H1 (cell line): ENCODE measurements at regions not wholly inside any gene's neighbourhood (a gene's known extent, or its start where the extent isn't known, plus 50 kb on each side); places are given as distances from the start of the nearest gene placed in this dataset.
A peak's percentile ranks its signal among the peaks of the same experiment; 100 is the strongest.

Experiments used
- CTCF ChIA-PET: fragments of 300-600 bp; sonication (Branson Sonifier 250); formaldehyde crosslinking; loops from one replicate; lab custom pipeline; 2021; ENCODE audit not compliant: partially characterized antibody; lab: Charles Lee
- POLR2A ChIA-PET: fragments of 300-600 bp; sonication (Branson Sonifier 250); formaldehyde crosslinking; loops from one replicate; lab custom pipeline; 2021; ENCODE audit warnings: inconsistent platforms; ENCODE audit not compliant: partially characterized antibody; lab: Charles Lee
- DNase-seq, 2 experiments: peaks; one replicate each; pipeline versions ENCODE4 v3.0.0 to v3.0.0-alpha.2; 2010 to 2022; ENCODE audit warnings: low spot score in 2 of 2, low read depth in 1 of 2, mixed read lengths in 1 of 2
- FAIRE-seq: peaks from 2 replicates; lab custom pipeline; 2011; peaks lifted over from hg19 to GRCh38; lab: Jason Lieb, UNC
- H2AFZ ChIP-seq: 2 replicates; pipeline ENCODE4 v1.8.1; 2012; ENCODE audit warnings: low read length, inconsistent platforms
- H2AK5ac ChIP-seq: 2 replicates; pipeline ENCODE4 v1.6.1; 2013; ENCODE audit warnings: low read depth, low read length
- H2BK120ac ChIP-seq: replicated peaks from 2 replicates; pipeline ENCODE3; 2013; ENCODE audit warnings: low read depth, low read length, inconsistent platforms
- H2BK12ac ChIP-seq: 2 replicates; pipeline ENCODE4 v1.6.1; 2013; ENCODE audit warnings: low read depth, low read length
- H2BK15ac ChIP-seq: 2 replicates; pipeline ENCODE4 v1.6.1; 2013; ENCODE audit warnings: low read length
- H2BK20ac ChIP-seq: 2 replicates; pipeline ENCODE4 v1.6.1; 2013; ENCODE audit warnings: low read length
- H2BK5ac ChIP-seq: 2 replicates; pipeline ENCODE4 v1.6.1; 2013; ENCODE audit warnings: low read depth, low read length
- H3K14ac ChIP-seq: 2 replicates; pipeline ENCODE4 v1.6.1; 2013; ENCODE audit warnings: inconsistent platforms; ENCODE audit not compliant: insufficient read length
- H3K18ac ChIP-seq: 2 replicates; pipeline ENCODE4 v1.6.1; 2013; ENCODE audit warnings: low read length; ENCODE audit errors: extremely low read depth
- H3K23ac ChIP-seq: 2 replicates; pipeline ENCODE4 v1.6.1; 2013; ENCODE audit warnings: inconsistent platforms; ENCODE audit not compliant: insufficient read length
- H3K23me2 ChIP-seq: 2 replicates; pipeline ENCODE4 v1.6.1; 2013; ENCODE audit warnings: low read depth, low read length
- H3K27ac ChIP-seq: 2 replicates; pipeline ENCODE4 v1.6.1; 2011; ENCODE audit warnings: low read depth, low read length, inconsistent platforms
- H3K27me3 ChIP-seq, 4 experiments: replicated peaks in 1 of 4; 1 replicate in 1 of 4; 2 replicates in 3 of 4; pipeline versions ENCODE4 v1.6.1 to v1.8.1; 2011 to 2013; ENCODE audit warnings: low read length in 3 of 4, mild to moderate bottlenecking in 3 of 4, inconsistent platforms in 2 of 4, mixed read lengths in 2 of 4, moderate library complexity in 1 of 4; ENCODE audit not compliant: control insufficient read depth in 3 of 4, insufficient read depth in 3 of 4; ENCODE audit errors: extremely low read depth in 1 of 4
- H3K36me3 ChIP-seq, 4 experiments: 2 replicates each; pipeline versions ENCODE4 v1.6.1 to v1.8.1; 2011 to 2013; ENCODE audit warnings: mild to moderate bottlenecking in 4 of 4, low read length in 3 of 4, moderate library complexity in 2 of 4, control low read depth in 1 of 4, inconsistent platforms in 1 of 4; ENCODE audit not compliant: insufficient read depth in 4 of 4, control insufficient read depth in 2 of 4
- H3K4ac ChIP-seq: replicated peaks from 2 replicates; pipeline ENCODE3; 2013; ENCODE audit warnings: low read length, low read depth, mixed read lengths, inconsistent platforms; ENCODE audit not compliant: insufficient read length
- H3K4me1 ChIP-seq, 4 experiments: replicated peaks in 1 of 4; 1 replicate in 1 of 4; 2 replicates in 3 of 4; pipeline versions ENCODE4 v1.6.1 to v1.8.1; 2011 to 2013; ENCODE audit warnings: low read length in 3 of 4, inconsistent platforms in 2 of 4, mixed read lengths in 1 of 4; ENCODE audit not compliant: insufficient read depth in 4 of 4, control insufficient read depth in 3 of 4
- H3K4me2 ChIP-seq, 2 experiments: 2 replicates each; pipeline versions ENCODE4 v1.6.1 to v1.8.1; 2011 to 2013; ENCODE audit warnings: low read depth in 2 of 2, low read length in 2 of 2, control low read depth in 1 of 2, inconsistent platforms in 1 of 2, mild to moderate bottlenecking in 1 of 2; ENCODE audit not compliant: insufficient read depth in 1 of 2
- H3K4me3 ChIP-seq, 4 experiments: fragments of 200-600, 300-600 bp in 1 of 4; sonication (generic), shearing (Covaris generic), sonication (Bioruptor Twin) in 1 of 4; 2 replicates each; pipeline versions ENCODE4 v1.5.1 to v1.8.1; 2011 to 2016; ENCODE audit warnings: low read length in 4 of 4, low read depth in 3 of 4, control low read depth in 2 of 4, inconsistent platforms in 2 of 4, mild to moderate bottlenecking in 2 of 4, mixed read lengths in 1 of 4, moderate library complexity in 1 of 4; ENCODE audit not compliant: insufficient read depth in 2 of 4; ENCODE audit errors: extremely low read depth in 1 of 4
- H3K56ac ChIP-seq: replicated peaks from 2 replicates; pipeline ENCODE3; 2013; ENCODE audit warnings: low read depth, mild to moderate bottlenecking, mixed read lengths, low read length, inconsistent platforms; ENCODE audit not compliant: insufficient read length
- H3K79me1 ChIP-seq: 2 replicates; pipeline ENCODE4 v1.6.1; 2013; ENCODE audit warnings: low read depth, low read length, control low read depth
- H3K79me2 ChIP-seq, 2 experiments: 2 replicates each; pipeline versions ENCODE4 v1.6.1 to v1.8.1; 2012 to 2013; ENCODE audit warnings: low read length in 2 of 2, mild to moderate bottlenecking in 2 of 2, inconsistent platforms in 1 of 2; ENCODE audit not compliant: insufficient read depth in 2 of 2, control insufficient read depth in 1 of 2
- H3K9ac ChIP-seq, 4 experiments: replicated peaks in 1 of 4; 1 replicate in 1 of 4; 2 replicates in 3 of 4; pipeline versions ENCODE4 v1.6.1 to v1.8.1; 2011 to 2013; ENCODE audit warnings: low read depth in 3 of 4, low read length in 3 of 4, control low read depth in 2 of 4, mild to moderate bottlenecking in 2 of 4, moderate library complexity in 2 of 4, inconsistent platforms in 1 of 4; ENCODE audit errors: extremely low read depth in 1 of 4
- H3K9me3 ChIP-seq, 2 experiments: 2 replicates each; pipeline versions ENCODE4 v1.6.1 to v1.8.1; 2012 to 2013; ENCODE audit warnings: mild to moderate bottlenecking in 2 of 2, moderate library complexity in 2 of 2, control low read depth in 1 of 2, inconsistent platforms in 1 of 2, low read depth in 1 of 2, low read length in 1 of 2, mixed read lengths in 1 of 2; ENCODE audit not compliant: insufficient read depth in 2 of 2
- H4K20me1 ChIP-seq, 2 experiments: replicated peaks in 1 of 2; 2 replicates each; pipeline versions ENCODE3 to v1.8.1; 2011 to 2013; ENCODE audit warnings: inconsistent platforms in 2 of 2, low read length in 2 of 2, mild to moderate bottlenecking in 1 of 2; ENCODE audit not compliant: insufficient read depth in 2 of 2, control insufficient read depth in 1 of 2
- H4K5ac ChIP-seq: 2 replicates; pipeline ENCODE4 v1.6.1; 2013; ENCODE audit warnings: low read length, low read depth, mixed read lengths, inconsistent platforms; ENCODE audit not compliant: insufficient read length
- H4K8ac ChIP-seq: 2 replicates; pipeline ENCODE4 v1.8.0; 2013; ENCODE audit warnings: mild to moderate bottlenecking, moderate library complexity, low read length, inconsistent platforms; ENCODE audit not compliant: insufficient read depth; ENCODE audit errors: extremely low read depth
- H4K91ac ChIP-seq: replicated peaks from 2 replicates; pipeline ENCODE3; 2013; ENCODE audit warnings: low read length, mixed read lengths, inconsistent platforms; ENCODE audit not compliant: insufficient read length
- ATF3 ChIP-seq: IDR thresholded peaks from 2 replicates; pipeline ENCODE4 v1.6.1; 2011; ENCODE audit warnings: low read depth, mild to moderate bottlenecking, low read length; ENCODE audit not compliant: insufficient read depth
- CTCF ChIP-seq, 3 experiments: IDR thresholded peaks; 1 replicate in 2 of 3; 2 replicates in 1 of 3; pipeline versions ENCODE4 v1.5.1 to v1.6.1; 2011; ENCODE audit warnings: low read length in 3 of 3, mild to moderate bottlenecking in 3 of 3, inconsistent platforms in 2 of 3, low read depth in 1 of 3, moderate library complexity in 1 of 3; ENCODE audit not compliant: insufficient read depth in 1 of 3; ENCODE audit errors: control extremely low read depth in 1 of 3
- JUN ChIP-seq: IDR thresholded peaks from 2 replicates; pipeline ENCODE4 v1.6.1; 2011; ENCODE audit warnings: low read depth, mild to moderate bottlenecking, improper control_type of control experiment, low read length
- KDM1A ChIP-seq: fragments of 200-600, 300-600 bp; sonication (generic); IDR thresholded peaks from 2 replicates; pipeline ENCODE4 v1.7.1; 2016; ENCODE audit warnings: mild to moderate bottlenecking, low read length, borderline replicate concordance
- NRF1 ChIP-seq: IDR thresholded peaks from 2 replicates; pipeline ENCODE4 v1.6.1; 2011; ENCODE audit warnings: mild to moderate bottlenecking, low read depth, low read length, improper control_type of control experiment
- RAD21 ChIP-seq, 2 experiments: IDR thresholded peaks in 1 of 2; conservative IDR thresholded peaks in 1 of 2; 2 replicates each; pipeline ENCODE4 v1.6.1; 2011; ENCODE audit warnings: low read depth in 2 of 2, low read length in 2 of 2, improper control_type of control experiment in 1 of 2, inconsistent platforms in 1 of 2, mild to moderate bottlenecking in 1 of 2, moderate library complexity in 1 of 2
- USF2 ChIP-seq: IDR thresholded peaks from 2 replicates; pipeline ENCODE4 v1.6.1; 2011; ENCODE audit warnings: low read length, improper control_type of control experiment
- WGBS, 2 experiments: shearing (Covaris generic) in 1 of 2; methylation state at CpG; one replicate each; pipeline versions ENCODE4 v1.1.6 to v1.1.7; 2013 to 2015; ENCODE audit warnings: low lambda C conversion rate in 2 of 2, mixed read lengths in 2 of 2, inconsistent platforms in 1 of 2, low coverage in 1 of 2, missing lambda C conversion rate in 1 of 2; ENCODE audit not compliant: insufficient replicate concordance in 2 of 2, insufficient coverage in 1 of 2, insufficient read length in 1 of 2; ENCODE audit errors: extremely low coverage in 1 of 2, missing lambda C conversion rate in 1 of 2; 5-methylcytosine and 5-hydroxymethylcytosine counted together

- Histone ChIP-seq H3K9me3 (no peaks in the 10 kb centered on the region), H3K4me3 (no peak overlapping the region), H3K9ac (no peak overlapping the region), H3K4me2 (no peak overlapping the region), H3K79me1 (no peaks in the 10 kb centered on the region), H2BK15ac (no peak overlapping the region; the same call in 1 of the 2 replicates), H4K20me1 (no peaks in the 10 kb centered on the region), H3K79me2 (no peaks in the 10 kb centered on the region), H4K91ac (no peak overlapping the region), H3K4ac (no peak overlapping the region), H3K14ac (no peak overlapping the region), H3K4me1 (peaks cover 0 to 3% (median 1%) of the 10 kb centered on the region in 4 experiments; a peak in 3 of 7 replicates), H3K56ac (no peak overlapping the region), H2AK5ac (no peak overlapping the region), H2BK20ac (peak overlapping the region; percentile 66; the same call in 1 of the 2 replicates), H2BK12ac (peak overlapping the region; percentile 73), H2AFZ (peak overlapping the region; percentile 83; the same call in 1 of the 2 replicates), H4K8ac (no peak overlapping the region), H2BK120ac (no peak overlapping the region), H3K23ac (no peak overlapping the region), H3K27me3 (no peaks in the 10 kb centered on the region), H3K18ac (no peak overlapping the region), H3K27ac (no peak overlapping the region), H4K5ac (no peak overlapping the region), H2BK5ac (0 out of 2 replicates have a peak overlapping the region, but pooled peaks have one; percentile 14), H3K23me2 (no peaks in the 10 kb centered on the region), H3K36me3 (no peaks in the 10 kb centered on the region)
- no peak for DNase-seq
- ChIA-PET POLR2A (no interaction called here), CTCF (interaction anchor here (0.5 to 4.5 kb wide), 42 partner anchors 9 to 580 kb away, joined by 3 to 29 read pairs (median 4); no protein-coding TSS in a partner anchor)
- peak; percentile 88 for FAIRE-seq
- 87% methylated on average over 7 of the region's 7 CpGs; no CpG with 5 or more reads in 1 of the 2 experiments for WGBS, 2 experiments
- TF ChIP-seq RAD21 (IDR thresholded peaks at IDR 0.05 in 1 of 2, conservative IDR thresholded peaks at IDR 0.05 in 1 of 2; ENCODE audit: low read depth in 2 of 2, low read length in 2 of 2) = peak; percentile 70 to 75
- no peak for TF ChIP-seq KDM1A
- peak in 2 of 3 experiments; percentile 56 to 78; a peak in 3 of 4 replicates for TF ChIP-seq CTCF (IDR thresholded peaks at IDR 0.05; ENCODE audit: control extremely low read depth in 1 of 3, insufficient read depth in 1 of 3, low read depth in 1 of 3, low read length in 3 of 3)
- TF ChIP-seq ATF3 = peak; percentile 28; the same call in 1 of the 2 replicates
- TF ChIP-seq USF2 = peak; percentile 64; the same call in 1 of the 2 replicates
- no peak for TF ChIP-seq NRF1
- TF ChIP-seq JUN = no peak
These were observed 68.8 kb upstream of the PPP2R2B start for GRCh38 chr5:146947181-146947941.
